IMR-90 (cell line): ENCODE measurements at regions not wholly inside any gene's neighbourhood (a gene's known extent, or its start where the extent isn't known, plus 50 kb on each side); places are given as distances from the start of the nearest gene placed in this dataset.
A peak's percentile ranks its signal among the peaks of the same experiment; 100 is the strongest.

Experiments used
- ATAC-seq: fragments of 200-7000 bp; cut with Tn5 transposase; 2 replicates; pipeline ENCODE4 v1.9.1; 2020; ENCODE audit warnings: low read depth, mild to moderate bottlenecking, moderate library complexity
- BruUV-seq: library from RNA; stranded (reverse); fragments of 400-500 nt; replicated peaks from 2 replicates; lab custom pipeline; 2021; lab: Mats Ljungman, UMichigan
- CTCF ChIA-PET: fragments of 300-600 bp; formaldehyde crosslinking; extraction: SDS; loops from one replicate; lab custom pipeline; 2021; ENCODE audit warnings: antibody characterized with exemption; lab: Yijun Ruan, JAX
- POLR2A ChIA-PET: fragments of 300-600 bp; sonication (Branson Sonifier 250); formaldehyde crosslinking; loops from one replicate; lab custom pipeline; 2022; ENCODE audit warnings: antibody characterized with exemption; ENCODE audit not compliant: unreplicated experiment; lab: Charles Lee
- DNase-seq: peaks from one replicate; pipeline ENCODE4 v3.0.0; 2013
- H2AFZ ChIP-seq: replicated peaks from 2 replicates; pipeline ENCODE3; 2013; ENCODE audit warnings: low read length, mild to moderate bottlenecking; ENCODE audit not compliant: poor library complexity
- H2AK5ac ChIP-seq: 2 replicates; pipeline ENCODE4 v1.6.1; 2013; ENCODE audit warnings: low read depth, low read length, inconsistent platforms
- H2AK9ac ChIP-seq: replicated peaks from 2 replicates; pipeline ENCODE3; 2013; ENCODE audit warnings: mild to moderate bottlenecking, low read depth, low read length, moderate library complexity; ENCODE audit not compliant: poor library complexity
- H2BK120ac ChIP-seq: 2 replicates; pipeline ENCODE4 v1.6.1; 2013; ENCODE audit warnings: low read depth, low read length, inconsistent platforms
- H2BK15ac ChIP-seq: 3 replicates; pipeline ENCODE4 v1.6.1; 2013; ENCODE audit warnings: low read depth, low read length, inconsistent platforms
- H2BK20ac ChIP-seq: 2 replicates; pipeline ENCODE4 v1.6.1; 2013; ENCODE audit warnings: low read depth, mild to moderate bottlenecking, inconsistent platforms, low read length, moderate library complexity
- H2BK5ac ChIP-seq: 2 replicates; pipeline ENCODE4 v1.6.1; 2013; ENCODE audit warnings: mild to moderate bottlenecking, low read depth, low read length, inconsistent platforms; ENCODE audit not compliant: poor library complexity, severe bottlenecking
- H3K14ac ChIP-seq: replicated peaks from 2 replicates; pipeline ENCODE4 v1.6.1; 2013; ENCODE audit warnings: low read depth, low read length, inconsistent platforms
- H3K18ac ChIP-seq: 2 replicates; pipeline ENCODE4 v1.6.1; 2013; ENCODE audit warnings: low read depth, low read length, control low read depth
- H3K23ac ChIP-seq: 2 replicates; pipeline ENCODE4 v1.6.1; 2013; ENCODE audit warnings: low read depth, low read length, inconsistent platforms
- H3K27ac ChIP-seq: 2 replicates; pipeline ENCODE4 v1.5.1; 2013; ENCODE audit warnings: mild to moderate bottlenecking, control low read depth, low read length; ENCODE audit not compliant: insufficient read depth
- H3K27me3 ChIP-seq: 2 replicates; pipeline ENCODE4 v1.6.1; 2013; ENCODE audit warnings: low read length; ENCODE audit not compliant: control insufficient read depth, insufficient read depth
- H3K36me3 ChIP-seq: 2 replicates; pipeline ENCODE4 v1.6.1; 2013; ENCODE audit warnings: low read length, mixed read lengths; ENCODE audit not compliant: control insufficient read depth, insufficient read depth
- H3K4ac ChIP-seq: 2 replicates; pipeline ENCODE4 v1.6.1; 2013; ENCODE audit warnings: low read depth, low read length, inconsistent platforms
- H3K4me1 ChIP-seq: 2 replicates; pipeline ENCODE4 v1.6.1; 2013; ENCODE audit warnings: low read length, mixed read lengths; ENCODE audit not compliant: control insufficient read depth, insufficient read depth
- H3K4me2 ChIP-seq: 2 replicates; pipeline ENCODE4 v1.6.1; 2013; ENCODE audit warnings: low read depth, mild to moderate bottlenecking, control low read depth, low read length, moderate library complexity
- H3K4me3 ChIP-seq: 2 replicates; pipeline ENCODE4 v1.5.1; 2013; ENCODE audit warnings: low read depth, mild to moderate bottlenecking, control low read depth, low read length, moderate library complexity; ENCODE audit not compliant: insufficient read depth
- H3K56ac ChIP-seq: 2 replicates; pipeline ENCODE4 v1.6.1; 2013; ENCODE audit warnings: low read length, inconsistent platforms; ENCODE audit not compliant: insufficient read depth; ENCODE audit errors: extremely low read depth
- H3K79me1 ChIP-seq, 2 experiments: 2 replicates each; pipeline ENCODE4 v1.6.1; 2013; ENCODE audit warnings: low read length in 2 of 2, inconsistent platforms in 1 of 2, low read depth in 1 of 2
- H3K9ac ChIP-seq: 2 replicates; pipeline ENCODE4 v1.6.1; 2013; ENCODE audit warnings: low read depth, low read length, control low read depth
- H3K9me1 ChIP-seq: 2 replicates; pipeline ENCODE4 v1.6.1; 2013; ENCODE audit warnings: low read length, inconsistent platforms; ENCODE audit not compliant: insufficient read depth
- H3K9me3 ChIP-seq: 2 replicates; pipeline ENCODE4 v1.6.1; 2013; ENCODE audit warnings: low read length; ENCODE audit not compliant: control insufficient read depth, insufficient read depth
- H4K20me1 ChIP-seq: 2 replicates; pipeline ENCODE4 v1.6.1; 2013; ENCODE audit warnings: low read length, inconsistent platforms; ENCODE audit not compliant: insufficient read depth
- H4K5ac ChIP-seq: 2 replicates; pipeline ENCODE4 v1.6.1; 2013; ENCODE audit warnings: mild to moderate bottlenecking, low read depth, low read length, control low read depth
- H4K8ac ChIP-seq, 2 experiments: 2 replicates each; pipeline ENCODE4 v1.6.1; 2013; ENCODE audit warnings: low read depth in 2 of 2, low read length in 2 of 2, control low read depth in 1 of 2, inconsistent platforms in 1 of 2
- H4K91ac ChIP-seq: 2 replicates; pipeline ENCODE4 v1.6.1; 2013; ENCODE audit warnings: low read depth, low read length, inconsistent platforms; ENCODE audit not compliant: insufficient read depth
- BHLHE40 ChIP-seq: fragments of 150-350 bp; IDR thresholded peaks from 2 replicates; pipeline ENCODE4 v1.6.1; 2016; ENCODE audit warnings: mild to moderate bottlenecking, low read depth, low read length
- CEBPB ChIP-seq: IDR thresholded peaks from 2 replicates; pipeline ENCODE4 v1.6.1; 2012; ENCODE audit warnings: low read depth, low read length, improper control_type of control experiment
- RFX5 ChIP-seq: IDR thresholded peaks from 2 replicates; pipeline ENCODE4 v1.8.0; 2012; ENCODE audit warnings: low read depth, mild to moderate bottlenecking, low read length, moderate library complexity
- SMC3 ChIP-seq: fragments of 150-350 bp; IDR thresholded peaks from 2 replicates; pipeline ENCODE4 v1.6.1; 2016; ENCODE audit warnings: low read depth, mild to moderate bottlenecking, antibody characterized with exemption, low read length, moderate library complexity
- WGBS, 2 experiments: methylation state at CpG; one replicate each; pipeline versions ENCODE4 v1.1.5 to v1.1.7; 2013; ENCODE audit warnings: missing lambda C conversion rate in 2 of 2; ENCODE audit not compliant: insufficient read length in 1 of 2; ENCODE audit errors: extremely low coverage in 2 of 2; 5-methylcytosine and 5-hydroxymethylcytosine counted together
- dilution Hi-C: fragments of 300-500 bp; cut with HindIII; formaldehyde crosslinking; loops from one replicate; pipeline ENCODE4 v1.14.3; 2018; ENCODE audit warnings: low sequenced_read_pairs; ENCODE audit not compliant: unreplicated experiment
- in situ Hi-C: fragments of 300-500 bp; cut with MboI; formaldehyde crosslinking; loops from 3 replicates; pipeline ENCODE4 v1.14.3; 2019; ENCODE audit warnings: low sequenced_read_pairs, inconsistent platforms, mixed read lengths
- intact Hi-C: fragments of 100-400 bp; cut with micrococcal nuclease; formaldehyde crosslinking; loops from 2 replicates; pipeline ENCODE4 v1.10.0; 2022
- TF ChIP-seq, protein P1 (sequence below): fragments of 150-350 bp; IDR thresholded peaks from 2 replicates; pipeline ENCODE4 v1.6.1; 2017; ENCODE audit warnings: mild to moderate bottlenecking, antibody characterized with exemption, low read length, low read depth

DNA sequence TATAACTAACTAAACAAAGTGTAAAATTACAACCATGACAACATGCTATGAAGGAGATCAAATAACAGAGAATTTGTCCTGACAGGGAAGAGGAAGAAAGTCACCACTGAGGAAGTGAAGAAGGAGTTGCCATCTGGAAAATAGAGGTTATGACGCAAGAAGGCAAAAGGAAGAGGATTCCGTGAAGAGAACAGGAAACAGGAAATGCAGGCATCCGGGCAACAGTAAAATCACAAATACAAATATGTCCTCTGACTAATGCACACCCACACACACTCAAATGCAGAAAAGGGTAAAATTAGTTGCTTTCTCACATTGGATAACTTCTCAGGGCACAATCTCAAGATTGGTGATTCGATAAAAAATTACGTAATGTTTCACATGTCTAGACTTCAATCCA is 278.4 kb downstream of the TMX3 start:
- Histone ChIP-seq H4K8ac (peak overlapping the region; percentile 29 to 44; a peak in 3 of 4 replicates), H3K56ac (no peak overlapping the region), H3K4me3 (no peak overlapping the region), H3K9me1 (no peaks in the 10 kb centered on the region; the same call in 1 of the 2 replicates), H3K14ac (peak overlapping the region; percentile 64), H3K18ac (peak overlapping the region; percentile 92; the same call in 1 of the 2 replicates), H3K23ac (0 out of 2 replicates have a peak overlapping the region, but pooled peaks have one; percentile 72), H2BK120ac (peak overlapping the region; percentile 71), H2AFZ (no peak overlapping the region), H2AK9ac (no peak overlapping the region), H3K27ac (no peak overlapping the region), H2BK15ac (peak overlapping the region; percentile 73; the same call in 2 of the 3 replicates), H4K91ac (peak overlapping the region; percentile 29; the same call in 1 of the 2 replicates), H4K20me1 (no peaks in the 10 kb centered on the region), H3K27me3 (no peaks in the 10 kb centered on the region), H2BK20ac (peak overlapping the region; percentile 79; the same call in 1 of the 2 replicates), H3K4me1 (peaks cover 6% of the 10 kb centered on the region; the same call in 1 of the 2 replicates), H2AK5ac (peak overlapping the region; percentile 49; the same call in 1 of the 2 replicates), H3K79me1 (no peaks in the 10 kb centered on the region), H4K5ac (peak overlapping the region; percentile 75; the same call in 1 of the 2 replicates), H3K36me3 (no peaks in the 10 kb centered on the region), H2BK5ac (peak overlapping the region; percentile 93), H3K4me2 (no peak overlapping the region), H3K9ac (no peak overlapping the region), H3K9me3 (peaks cover 1% of the 10 kb centered on the region; the same call in 1 of the 2 replicates), H3K4ac (peak overlapping the region; percentile 68)
- BruUV-seq, result no TSS peak
- intact Hi-C loops (no loop called here), in situ Hi-C loops (no loop called here), dilution Hi-C loops (no loop called here)
- DNase-seq, result peak; percentile 61
- no peak for ATAC-seq
- CTCF ChIA-PET, result no interaction called here
- TF ChIP-seq, protein P1, sequence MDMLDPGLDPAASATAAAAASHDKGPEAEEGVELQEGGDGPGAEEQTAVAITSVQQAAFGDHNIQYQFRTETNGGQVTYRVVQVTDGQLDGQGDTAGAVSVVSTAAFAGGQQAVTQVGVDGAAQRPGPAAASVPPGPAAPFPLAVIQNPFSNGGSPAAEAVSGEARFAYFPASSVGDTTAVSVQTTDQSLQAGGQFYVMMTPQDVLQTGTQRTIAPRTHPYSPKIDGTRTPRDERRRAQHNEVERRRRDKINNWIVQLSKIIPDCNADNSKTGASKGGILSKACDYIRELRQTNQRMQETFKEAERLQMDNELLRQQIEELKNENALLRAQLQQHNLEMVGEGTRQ, result no peak
- no peak for TF ChIP-seq RFX5
- TF ChIP-seq SMC3, result no peak
- TF ChIP-seq BHLHE40, result no peak
- TF ChIP-seq CEBPB, result peak; percentile 91
- POLR2A ChIA-PET, result no interaction called here
- no CpG with 5 or more reads among the region's 5 CpGs for WGBS, 2 experiments
